ENCODE measurements at regions not wholly inside any gene's neighbourhood (a gene's known extent, or its start where the extent isn't known, plus 50 kb on each side); places are given as distances from the start of the nearest gene placed in this dataset.

- TF ChIP-seq CTCF (IDR thresholded peaks at IDR 0.05): no peak
- no peak for TF ChIP-seq POLR2A (IDR thresholded peaks at IDR 0.05)
Observed at GRCh38 chr9:71524996-71525580, 243.2 kb downstream of the CEMIP2 start.

All from Peyer's patch (tissue), 4 donors.